ENCODE measurements at regions not wholly inside any gene's neighbourhood (a gene's known extent, or its start where the extent isn't known, plus 50 kb on each side); places are given as distances from the start of the nearest gene placed in this dataset.

DNA sequence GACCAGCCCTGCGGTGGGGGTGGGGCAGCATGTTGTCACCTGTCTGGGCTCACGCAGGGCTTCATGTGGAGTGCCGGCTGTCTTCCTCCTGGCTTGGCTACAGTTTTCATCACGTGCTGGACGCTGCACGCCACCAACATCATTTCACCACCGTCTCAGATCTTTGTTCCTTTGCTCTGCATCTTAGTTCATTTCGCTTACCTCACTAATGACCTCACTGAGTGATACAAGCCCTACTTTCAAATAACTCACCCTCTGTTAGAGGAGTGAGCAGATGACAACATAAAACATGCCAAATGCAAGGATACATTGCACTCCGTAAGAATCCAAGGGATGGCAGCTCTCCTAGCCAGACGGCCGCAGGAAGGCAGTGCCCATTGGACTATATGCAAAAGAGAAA lies 527.5 kb downstream of the GALR1 start:
- Histone ChIP-seq H3K27me3 (ENCODE audit: control insufficient read depth in 1 of 2, insufficient read depth in 2 of 2, low read length in 2 of 2) (no peaks in the 10 kb centered on the region), H3K4me1 (ENCODE audit: control insufficient read depth in 1 of 2, insufficient read depth in 2 of 2, low read length in 2 of 2) (no peaks in the 10 kb centered on the region), H3K9ac (ENCODE audit: low read depth in 1 of 2, low read length in 2 of 2) (no peak overlapping the region), H3K9me3 (ENCODE audit: control insufficient read depth in 1 of 2, low read length in 2 of 2) (peaks cover 0 to 4% of the 10 kb centered on the region in 2 donors), H3K4me3 (ENCODE audit: low read depth in 1 of 2, low read length in 2 of 2) (no peak overlapping the region), H3K36me3 (ENCODE audit: control insufficient read depth in 1 of 2, insufficient read depth in 2 of 2, low read length in 2 of 2) (no peaks in the 10 kb centered on the region), H3K27ac (ENCODE audit: low read depth, low read length) (no peak overlapping the region)

DNA sequence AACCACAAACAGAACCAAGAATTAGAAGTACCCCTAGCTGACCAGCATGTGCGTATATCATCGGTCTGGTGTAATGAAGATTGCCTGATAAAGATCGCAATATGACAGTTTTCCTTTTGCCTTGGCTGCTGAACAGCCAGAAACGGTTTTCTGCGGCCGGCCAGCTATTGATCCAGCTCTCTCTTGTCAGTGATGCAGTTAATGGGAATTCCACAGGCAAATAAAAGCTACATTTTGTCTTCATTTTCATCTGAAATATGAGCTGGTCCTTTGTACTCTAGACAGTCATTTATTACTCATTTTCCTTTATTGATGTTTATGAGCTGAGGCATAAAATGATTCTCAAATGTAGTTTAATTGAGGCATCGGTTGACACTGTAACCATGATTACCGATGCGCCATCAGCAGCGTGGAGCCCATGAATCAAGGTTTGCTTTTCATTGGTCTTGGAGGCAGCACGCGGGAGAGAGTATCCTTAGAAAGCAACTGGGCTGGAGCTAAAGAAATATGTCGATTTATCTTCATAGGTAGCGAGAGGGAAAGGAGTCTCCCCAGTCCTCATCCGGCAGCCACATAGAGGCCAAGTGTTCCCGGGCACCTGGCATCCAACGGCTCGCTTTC lies 535.2 kb downstream of the GALR1 start:
- Histone ChIP-seq H3K4me1 (ENCODE audit: control insufficient read depth in 1 of 2, insufficient read depth in 2 of 2, low read length in 2 of 2) (no peaks in the 10 kb centered on the region), H3K9me3 (ENCODE audit: control insufficient read depth in 1 of 2, low read length in 2 of 2) (peaks cover 0 to 4% of the 10 kb centered on the region in 2 donors), H3K4me3 (ENCODE audit: low read depth in 1 of 2, low read length in 2 of 2) (no peak overlapping the region), H3K9ac (ENCODE audit: low read depth in 1 of 2, low read length in 2 of 2) (no peak overlapping the region), H3K27ac (ENCODE audit: low read depth, low read length) (no peak overlapping the region), H3K27me3 (ENCODE audit: control insufficient read depth in 1 of 2, insufficient read depth in 2 of 2, low read length in 2 of 2) (no peaks in the 10 kb centered on the region), H3K36me3 (ENCODE audit: control insufficient read depth in 1 of 2, insufficient read depth in 2 of 2, low read length in 2 of 2) (no peaks in the 10 kb centered on the region)

DNA sequence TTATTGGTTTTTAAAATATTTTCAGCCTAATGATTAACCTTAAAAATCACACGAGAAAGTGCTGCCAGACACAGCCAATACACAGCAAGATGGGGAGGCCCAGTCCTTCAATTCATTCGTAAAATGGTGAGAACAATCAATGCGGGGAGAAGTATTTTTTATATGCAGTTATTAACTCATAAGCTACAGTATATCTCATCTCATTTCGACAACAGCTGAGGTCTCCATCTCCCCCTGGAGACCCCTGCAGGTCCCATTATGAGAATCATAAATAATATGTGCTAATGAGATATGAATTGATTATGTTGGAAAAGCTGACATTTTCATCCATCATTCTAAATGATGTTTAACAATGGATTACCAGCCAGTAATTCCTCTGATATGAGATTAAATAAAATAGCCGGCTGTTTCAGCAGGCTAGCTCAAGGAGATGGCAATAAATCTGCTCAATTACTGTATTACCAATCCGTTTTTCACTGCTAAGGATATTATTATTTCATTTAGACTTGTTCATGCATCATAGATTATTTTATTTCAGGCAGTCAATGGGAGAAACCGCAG lies 535.8 kb downstream of the GALR1 start:
- Histone ChIP-seq H3K36me3 (ENCODE audit: control insufficient read depth in 1 of 2, insufficient read depth in 2 of 2, low read length in 2 of 2) (no peaks in the 10 kb centered on the region), H3K4me3 (ENCODE audit: low read depth in 1 of 2, low read length in 2 of 2) (no peak overlapping the region), H3K9me3 (ENCODE audit: control insufficient read depth in 1 of 2, low read length in 2 of 2) (peaks cover 0 to 2% of the 10 kb centered on the region in 2 donors), H3K27ac (ENCODE audit: low read depth, low read length) (no peak overlapping the region), H3K27me3 (ENCODE audit: control insufficient read depth in 1 of 2, insufficient read depth in 2 of 2, low read length in 2 of 2) (no peaks in the 10 kb centered on the region), H3K9ac (ENCODE audit: low read depth in 1 of 2, low read length in 2 of 2) (no peak overlapping the region), H3K4me1 (ENCODE audit: control insufficient read depth in 1 of 2, insufficient read depth in 2 of 2, low read length in 2 of 2) (no peaks in the 10 kb centered on the region)

DNA sequence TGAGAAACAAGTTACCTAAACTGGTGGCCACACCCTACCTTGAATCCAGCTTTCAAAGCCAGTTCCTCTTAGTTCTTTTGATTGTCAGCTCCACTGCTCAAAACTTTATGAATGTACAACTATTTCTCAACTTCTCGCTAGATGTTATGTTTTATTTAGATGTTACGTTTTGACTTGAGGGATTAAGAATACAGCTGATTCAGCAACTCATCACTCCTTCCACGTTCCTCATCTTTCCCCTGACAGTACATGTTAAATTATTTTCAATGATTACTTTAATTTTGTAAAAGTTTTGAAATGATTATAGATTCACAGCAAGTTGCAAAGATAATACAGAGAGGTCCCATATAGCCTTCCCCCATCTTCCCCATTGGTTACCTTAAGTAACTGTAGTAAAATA lies 553.4 kb downstream of the GALR1 start:
- Histone ChIP-seq H3K9ac (ENCODE audit: low read depth in 1 of 2, low read length in 2 of 2) (no peak overlapping the region), H3K27ac (ENCODE audit: low read depth, low read length) (no peak overlapping the region), H3K4me1 (ENCODE audit: control insufficient read depth in 1 of 2, insufficient read depth in 2 of 2, low read length in 2 of 2) (no peaks in the 10 kb centered on the region)

DNA sequence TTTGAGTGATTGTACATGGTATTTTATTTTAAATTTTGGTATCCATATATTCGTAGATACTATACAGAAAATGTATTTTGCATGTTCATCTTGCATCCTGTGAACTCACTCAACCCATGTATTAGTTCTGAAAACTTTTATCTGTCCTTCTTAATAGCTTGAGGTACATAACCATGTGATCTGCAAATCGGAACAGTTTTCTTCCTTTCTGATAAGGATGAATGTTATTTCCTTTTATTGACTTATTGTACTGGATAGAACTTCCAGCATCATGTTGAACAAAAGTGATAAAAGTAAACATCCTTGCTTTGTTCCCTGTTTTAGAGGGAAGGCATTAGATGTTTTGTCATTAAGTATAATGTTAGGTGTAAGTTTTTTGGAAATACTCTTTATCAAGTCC lies 554.7 kb downstream of the GALR1 start:
- Histone ChIP-seq H3K4me3 (ENCODE audit: low read depth in 1 of 2, low read length in 2 of 2) (no peak overlapping the region), H3K9ac (ENCODE audit: low read depth in 1 of 2, low read length in 2 of 2) (no peak overlapping the region), H3K36me3 (ENCODE audit: control insufficient read depth in 1 of 2, insufficient read depth in 2 of 2, low read length in 2 of 2) (no peaks in the 10 kb centered on the region), H3K27ac (ENCODE audit: low read depth, low read length) (no peak overlapping the region), H3K9me3 (ENCODE audit: control insufficient read depth in 1 of 2, low read length in 2 of 2) (peaks cover 5% of the 10 kb centered on the region in 2 donors), H3K4me1 (ENCODE audit: control insufficient read depth in 1 of 2, insufficient read depth in 2 of 2, low read length in 2 of 2) (no peaks in the 10 kb centered on the region), H3K27me3 (ENCODE audit: control insufficient read depth in 1 of 2, insufficient read depth in 2 of 2, low read length in 2 of 2) (no peaks in the 10 kb centered on the region)

More for the DNA sequence above, 553.4 kb downstream of the GALR1 start:
- Histone ChIP-seq H3K27me3 (ENCODE audit: control insufficient read depth in 1 of 2, insufficient read depth in 2 of 2, low read length in 2 of 2) (no peaks in the 10 kb centered on the region), H3K4me3 (ENCODE audit: low read depth in 1 of 2, low read length in 2 of 2) (no peak overlapping the region), H3K9me3 (ENCODE audit: control insufficient read depth in 1 of 2, low read length in 2 of 2) (peaks cover 5 to 7% of the 10 kb centered on the region in 2 donors), H3K36me3 (ENCODE audit: control insufficient read depth in 1 of 2, insufficient read depth in 2 of 2, low read length in 2 of 2) (no peaks in the 10 kb centered on the region)

DNA sequence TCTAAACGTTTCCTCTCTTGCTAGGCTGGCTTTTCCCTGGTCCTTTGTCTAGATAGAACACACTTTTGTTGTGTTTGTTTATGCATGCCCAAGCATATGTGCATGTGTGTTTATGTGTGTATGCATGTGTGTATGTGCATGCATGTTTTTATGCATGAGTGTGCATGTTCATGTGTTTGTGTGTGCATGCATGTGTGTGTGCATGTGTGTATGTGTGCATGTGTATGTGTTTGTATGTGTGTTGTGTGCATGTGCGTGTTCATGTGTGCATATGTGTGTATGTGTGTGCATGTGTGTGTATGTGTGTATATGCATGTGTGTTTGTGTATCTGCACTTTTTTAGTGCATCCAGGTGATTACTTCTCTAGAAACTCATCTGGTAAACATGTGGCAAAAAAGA lies 558.0 kb downstream of the GALR1 start:
- Histone ChIP-seq H3K4me3 (ENCODE audit: low read depth in 1 of 2, low read length in 2 of 2) (no peak overlapping the region), H3K27me3 (ENCODE audit: control insufficient read depth in 1 of 2, insufficient read depth in 2 of 2, low read length in 2 of 2) (no peaks in the 10 kb centered on the region), H3K9ac (ENCODE audit: low read depth in 1 of 2, low read length in 2 of 2) (no peak overlapping the region), H3K27ac (ENCODE audit: low read depth, low read length) (no peak overlapping the region), H3K36me3 (ENCODE audit: control insufficient read depth in 1 of 2, insufficient read depth in 2 of 2, low read length in 2 of 2) (no peaks in the 10 kb centered on the region), H3K9me3 (ENCODE audit: control insufficient read depth in 1 of 2, low read length in 2 of 2) (peaks cover 5 to 7% of the 10 kb centered on the region in 2 donors), H3K4me1 (ENCODE audit: control insufficient read depth in 1 of 2, insufficient read depth in 2 of 2, low read length in 2 of 2) (no peaks in the 10 kb centered on the region)

DNA sequence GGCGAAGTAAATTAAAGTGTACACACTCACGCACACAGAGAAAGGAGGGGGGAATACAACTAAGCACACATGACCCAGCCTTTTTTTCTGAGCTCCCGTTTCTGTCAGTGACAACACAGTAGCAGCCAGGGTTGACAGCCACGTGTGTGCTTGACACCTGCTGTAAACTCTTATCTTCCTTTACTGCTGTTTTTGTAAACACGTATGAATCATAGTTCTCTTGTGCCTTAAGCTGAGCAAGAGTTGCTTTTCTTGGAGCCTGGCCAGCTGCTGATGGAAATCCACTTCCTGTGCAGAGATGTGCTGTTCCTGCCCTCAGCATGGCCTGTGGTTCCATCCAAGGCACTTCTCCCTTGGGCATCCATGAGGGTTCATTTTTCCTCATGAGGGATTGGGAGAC lies 561.9 kb downstream of the GALR1 start:
- Histone ChIP-seq H3K36me3 (ENCODE audit: control insufficient read depth in 1 of 2, insufficient read depth in 2 of 2, low read length in 2 of 2) (no peaks in the 10 kb centered on the region), H3K27me3 (ENCODE audit: control insufficient read depth in 1 of 2, insufficient read depth in 2 of 2, low read length in 2 of 2) (no peaks in the 10 kb centered on the region)

DNA sequence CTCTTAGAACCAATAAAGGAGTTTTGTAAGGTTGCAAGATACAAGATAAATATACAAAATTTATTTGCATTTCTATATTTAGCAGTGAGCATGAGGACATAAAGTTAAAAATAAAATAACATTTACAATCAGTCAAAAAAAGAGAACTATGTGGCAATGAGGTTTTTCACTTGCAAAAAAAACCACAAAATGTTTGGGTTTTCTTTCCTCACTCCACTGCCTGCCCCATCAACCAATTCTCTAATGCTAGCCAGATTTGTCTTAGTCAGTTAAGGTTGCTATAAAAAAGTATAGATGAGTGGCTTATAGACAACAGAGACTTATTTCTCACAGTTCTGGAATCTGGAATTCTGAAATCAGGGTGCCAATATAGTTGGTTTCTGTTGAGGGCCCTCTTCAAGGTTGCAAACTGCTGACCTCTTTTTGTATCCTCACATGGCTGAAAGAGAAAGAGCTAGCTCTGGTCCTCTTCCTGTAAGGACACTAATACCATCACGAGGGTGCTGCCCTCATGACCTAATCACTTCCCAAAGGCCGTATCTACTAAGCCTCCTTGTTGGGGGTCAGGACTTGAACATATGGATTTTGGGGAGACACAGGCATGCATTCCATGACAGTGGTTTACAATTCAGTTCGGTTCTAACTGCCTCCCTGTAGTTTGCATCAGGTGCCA lies 566.2 kb downstream of the GALR1 start:
- Histone ChIP-seq H3K4me3 (ENCODE audit: low read depth in 1 of 2, low read length in 2 of 2) (no peak overlapping the region), H3K4me1 (ENCODE audit: control insufficient read depth in 1 of 2, insufficient read depth in 2 of 2, low read length in 2 of 2) (no peaks in the 10 kb centered on the region), H3K9me3 (ENCODE audit: control insufficient read depth in 1 of 2, low read length in 2 of 2) (peaks cover 0 to 11% of the 10 kb centered on the region in 2 donors), H3K27me3 (ENCODE audit: control insufficient read depth in 1 of 2, insufficient read depth in 2 of 2, low read length in 2 of 2) (no peaks in the 10 kb centered on the region), H3K27ac (ENCODE audit: low read depth, low read length) (no peak overlapping the region), H3K9ac (ENCODE audit: low read depth in 1 of 2, low read length in 2 of 2) (no peak overlapping the region), H3K36me3 (ENCODE audit: control insufficient read depth in 1 of 2, insufficient read depth in 2 of 2, low read length in 2 of 2) (no peaks in the 10 kb centered on the region)

More for the DNA sequence above, 561.9 kb downstream of the GALR1 start:
- H3K9me3 ChIP-seq (ENCODE audit: control insufficient read depth in 1 of 2, low read length in 2 of 2) = peaks cover 5 to 10% of the 10 kb centered on the region in 2 donors
- no peak overlapping the region for H3K9ac ChIP-seq (ENCODE audit: low read depth in 1 of 2, low read length in 2 of 2)
- H3K4me1 ChIP-seq (ENCODE audit: control insufficient read depth in 1 of 2, insufficient read depth in 2 of 2, low read length in 2 of 2) = no peaks in the 10 kb centered on the region
- H3K27ac ChIP-seq (ENCODE audit: low read depth, low read length) = no peak overlapping the region
- H3K4me3 ChIP-seq (ENCODE audit: low read depth in 1 of 2, low read length in 2 of 2) = no peak overlapping the region

DNA sequence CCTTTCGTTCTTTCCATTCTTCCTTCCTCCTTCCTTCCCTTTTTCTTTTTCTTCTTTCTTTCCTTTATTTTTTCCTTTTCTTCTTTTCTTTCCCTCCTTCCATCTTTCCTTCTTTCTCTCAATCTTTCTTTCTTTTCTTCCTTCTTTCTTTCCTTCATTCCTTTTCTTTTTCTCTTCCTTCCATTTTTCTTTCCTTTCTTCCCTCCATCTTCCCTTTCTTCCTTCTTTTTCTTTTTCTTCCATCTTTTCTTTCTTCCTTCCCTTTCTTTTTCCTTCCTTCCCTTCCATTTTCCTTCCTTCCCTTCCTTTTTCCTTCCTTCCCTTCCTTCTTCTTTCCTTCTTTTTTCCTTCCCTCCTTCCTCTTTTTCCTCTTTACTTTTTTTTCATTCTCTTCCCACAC lies 568.7 kb downstream of the GALR1 start:
- H3K9ac ChIP-seq (ENCODE audit: low read depth in 1 of 2, low read length in 2 of 2) = no peak overlapping the region
- H3K27me3 ChIP-seq (ENCODE audit: control insufficient read depth in 1 of 2, insufficient read depth in 2 of 2, low read length in 2 of 2) = no peaks in the 10 kb centered on the region
- H3K4me3 ChIP-seq (ENCODE audit: low read depth in 1 of 2, low read length in 2 of 2) = no peak overlapping the region
- peaks cover 0 to 17% of the 10 kb centered on the region in 2 donors for H3K9me3 ChIP-seq (ENCODE audit: control insufficient read depth in 1 of 2, low read length in 2 of 2)
- no peaks in the 10 kb centered on the region for H3K4me1 ChIP-seq (ENCODE audit: control insufficient read depth in 1 of 2, insufficient read depth in 2 of 2, low read length in 2 of 2)
- no peak overlapping the region for H3K27ac ChIP-seq (ENCODE audit: low read depth, low read length)
- H3K36me3 ChIP-seq (ENCODE audit: control insufficient read depth in 1 of 2, insufficient read depth in 2 of 2, low read length in 2 of 2) = no peaks in the 10 kb centered on the region

DNA sequence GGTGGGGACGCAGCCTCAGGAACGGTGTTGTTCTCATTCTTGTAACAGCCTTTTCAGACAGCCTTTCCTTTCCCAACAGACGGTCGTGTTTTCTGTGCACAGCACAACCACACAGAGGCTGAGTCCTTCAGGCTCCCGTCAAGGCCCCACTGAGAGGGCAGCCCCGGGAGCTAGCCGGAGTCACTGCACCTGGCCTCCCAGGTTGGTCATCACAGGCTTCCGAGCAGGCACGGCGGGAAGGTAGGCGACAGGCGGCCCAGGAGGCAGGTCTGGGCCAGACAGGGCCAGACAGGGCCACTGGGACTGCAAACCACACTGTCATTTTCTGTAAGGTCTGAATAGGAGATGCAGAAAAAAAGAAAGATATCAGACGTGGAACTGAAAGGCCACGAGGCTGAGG lies 570.8 kb downstream of the GALR1 start:
- H3K9me3 ChIP-seq (ENCODE audit: control insufficient read depth in 1 of 2, low read length in 2 of 2) = peaks cover 0 to 20% of the 10 kb centered on the region in 2 donors
- no peaks in the 10 kb centered on the region for H3K4me1 ChIP-seq (ENCODE audit: control insufficient read depth in 1 of 2, insufficient read depth in 2 of 2, low read length in 2 of 2)
- no peaks in the 10 kb centered on the region for H3K36me3 ChIP-seq (ENCODE audit: control insufficient read depth in 1 of 2, insufficient read depth in 2 of 2, low read length in 2 of 2)
- H3K27ac ChIP-seq (ENCODE audit: low read depth, low read length) = no peak overlapping the region
- H3K4me3 ChIP-seq (ENCODE audit: low read depth in 1 of 2, low read length in 2 of 2) = no peak overlapping the region
- H3K9ac ChIP-seq (ENCODE audit: low read depth in 1 of 2, low read length in 2 of 2) = no peak overlapping the region
- H3K27me3 ChIP-seq (ENCODE audit: control insufficient read depth in 1 of 2, insufficient read depth in 2 of 2, low read length in 2 of 2) = no peaks in the 10 kb centered on the region

Data from duodenal mucosa (tissue), 2 donors.